ENCODE measurements at regions not wholly inside any gene's neighbourhood (a gene's known extent, or its start where the extent isn't known, plus 50 kb on each side); places are given as distances from the start of the nearest gene placed in this dataset.
A peak's percentile ranks its signal among the peaks of the same experiment; 100 is the strongest.

- peaks cover 2% of the 10 kb centered on the region for H3K27me3 ChIP-seq (ENCODE audit: control insufficient read depth, insufficient read depth, low read length)
- DNase-seq (ENCODE audit: low read depth, low spot score), result no peak
- CTCF ChIA-PET, result interaction anchor here (0.6 to 3.3 kb wide), 61 partner anchors 8 to 645 kb away, joined by 3 to 67 read pairs (median 4); partner anchors contain the start of gene MND1
- H3K4me3 ChIP-seq (ENCODE audit: low read depth, low read length), result no peak overlapping the region
- H3K27ac ChIP-seq (ENCODE audit: low read depth, low read length), result no peak overlapping the region
- H3K9me3 ChIP-seq (ENCODE audit: control insufficient read depth, insufficient read depth, low read length), result no peaks in the 10 kb centered on the region
- TF ChIP-seq CTCF (IDR thresholded peaks at IDR 0.05; ENCODE audit: low read depth, low read length), result peak; percentile 97
- POLR2A ChIA-PET, result interaction anchor here (1.1 kb wide), 1 partner anchor 322 kb away, joined by 3 read pairs; no protein-coding TSS in a partner anchor
These were observed 61.4 kb upstream of the TRIM2 start for GRCh38 chr4:153142700-153143438.

- ChIA-PET POLR2A (interaction anchor here (1.1 kb wide), 1 partner anchor 321 kb away, joined by 3 read pairs; no protein-coding TSS in a partner anchor), CTCF (interaction anchor here (0.6 to 3.9 kb wide), 45 partner anchors 7 to 646 kb away, joined by 3 to 67 read pairs (median 5); partner anchors contain the start of gene MND1)
- no peaks in the 10 kb centered on the region for H3K9me3 ChIP-seq (ENCODE audit: control insufficient read depth, insufficient read depth, low read length)
- H3K4me3 ChIP-seq (ENCODE audit: low read depth, low read length), result no peak overlapping the region
- no peak for TF ChIP-seq CTCF (IDR thresholded peaks at IDR 0.05; ENCODE audit: low read depth, low read length)
- DNase-seq (ENCODE audit: low read depth, low spot score), result no peak
- H3K27ac ChIP-seq (ENCODE audit: low read depth, low read length), result no peak overlapping the region
- H3K27me3 ChIP-seq (ENCODE audit: control insufficient read depth, insufficient read depth, low read length), result peaks cover 2% of the 10 kb centered on the region
These were observed 60.5 kb upstream of the TRIM2 start for GRCh38 chr4:153143527-153144348.

- Histone ChIP-seq H3K4me3 (ENCODE audit: low read depth, low read length) (no peak overlapping the region), H3K27ac (ENCODE audit: low read depth, low read length) (no peak overlapping the region), H3K27me3 (ENCODE audit: control insufficient read depth, insufficient read depth, low read length) (peaks cover 2% of the 10 kb centered on the region), H3K9me3 (ENCODE audit: control insufficient read depth, insufficient read depth, low read length) (no peaks in the 10 kb centered on the region)
- no peak for DNase-seq (ENCODE audit: low read depth, low spot score)
- ChIA-PET POLR2A (no interaction called here), CTCF (interaction anchor here (0.6 to 3.9 kb wide), 5 partner anchors 18 to 465 kb away, joined by 3 to 22 read pairs (median 8); no protein-coding TSS in a partner anchor)
- no peak for TF ChIP-seq CTCF (IDR thresholded peaks at IDR 0.05; ENCODE audit: low read depth, low read length)
These were observed 58.2 kb upstream of the TRIM2 start for GRCh38 chr4:153146031-153146430.

DNA sequence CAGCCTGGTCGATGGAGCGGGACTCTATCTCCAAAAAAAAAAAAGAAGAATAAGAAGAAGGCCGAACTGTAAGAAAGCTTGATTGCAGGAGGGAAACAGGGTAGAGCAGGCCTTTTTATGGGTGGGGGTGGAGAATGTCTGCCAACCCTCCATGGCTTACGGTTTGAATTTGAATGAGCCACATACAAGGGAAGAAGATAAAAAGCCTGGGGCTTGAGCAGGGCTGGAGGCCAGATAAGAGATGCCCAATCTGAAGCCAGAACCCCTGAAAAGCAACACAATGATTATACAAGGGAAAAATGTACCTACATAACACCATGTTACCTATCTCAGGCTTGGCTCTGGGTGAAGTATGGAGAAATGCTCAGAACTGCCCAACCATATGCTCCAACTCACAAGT lies 57.3 kb upstream of the TRIM2 start:
- ChIA-PET CTCF (interaction anchor here (1.2 to 3.9 kb wide), 4 partner anchors 19 to 427 kb away, joined by 4 to 22 read pairs (median 7); no protein-coding TSS in a partner anchor), POLR2A (no interaction called here)
- Histone ChIP-seq H3K9me3 (ENCODE audit: control insufficient read depth, insufficient read depth, low read length) (no peaks in the 10 kb centered on the region), H3K27me3 (ENCODE audit: control insufficient read depth, insufficient read depth, low read length) (peaks cover 1% of the 10 kb centered on the region), H3K4me3 (ENCODE audit: low read depth, low read length) (no peak overlapping the region), H3K27ac (ENCODE audit: low read depth, low read length) (no peak overlapping the region)
- no peak for TF ChIP-seq CTCF (IDR thresholded peaks at IDR 0.05; ENCODE audit: low read depth, low read length)
- DNase-seq (ENCODE audit: low read depth, low spot score), result no peak
